PC-3 (cell line): ENCODE measurements at regions not wholly inside any gene's neighbourhood (a gene's known extent, or its start where the extent isn't known, plus 50 kb on each side); places are given as distances from the start of the nearest gene placed in this dataset.
A peak's percentile ranks its signal among the peaks of the same experiment; 100 is the strongest.

Experiments
- ATAC-seq: fragments of 200-7000 bp; cut with Tn5 transposase; 2 replicates; pipeline ENCODE4 v1.9.1; 2020; ENCODE audit warnings: mild to moderate bottlenecking, moderate library complexity
- BruUV-seq: library from RNA; stranded (reverse); fragments of 400-500 nt; replicated peaks from 2 replicates; lab custom pipeline; 2021; lab: Mats Ljungman, UMichigan
- CTCF ChIA-PET: fragments of 300-600 bp; sonication (Branson Sonifier 250); formaldehyde crosslinking; loops from one replicate; lab custom pipeline; 2022; ENCODE audit warnings: antibody characterized with exemption; lab: Charles Lee
- POLR2A ChIA-PET: fragments of 300-600 bp; sonication (Branson Sonifier 250); formaldehyde crosslinking; loops from one replicate; lab custom pipeline; 2022; ENCODE audit warnings: antibody characterized with exemption; ENCODE audit not compliant: unreplicated experiment; lab: Charles Lee
- DNase-seq: peaks from one replicate; pipeline ENCODE4 v3.0.0-alpha.2; 2015
- H2AFZ ChIP-seq: fragments of 300-600 bp; sonication (generic); 2 replicates; pipeline ENCODE4 v1.6.0; 2016; ENCODE audit warnings: antibody characterized with exemption, low read length
- H3F3A ChIP-seq: fragments of 300-600 bp; sonication (generic); one replicate; pipeline ENCODE4 v1.6.0; 2017; ENCODE audit warnings: antibody characterized with exemption, low read length, control low read depth, mild to moderate bottlenecking; ENCODE audit not compliant: unreplicated experiment
- H3K27ac ChIP-seq: fragments of 300-600 bp; sonication (generic); 2 replicates; pipeline ENCODE4 v1.5.1; 2016; ENCODE audit warnings: mild to moderate bottlenecking, low read length
- H3K27me3 ChIP-seq: fragments of 300-600 bp; sonication (generic); 2 replicates; pipeline ENCODE4 v1.6.1; 2016; ENCODE audit warnings: low read length, mixed read lengths
- H3K36me3 ChIP-seq: fragments of 300-600 bp; sonication (generic); 2 replicates; pipeline ENCODE4 v1.6.1; 2016; ENCODE audit warnings: low read depth, mixed run types, low read length, mixed read lengths
- H3K4me1 ChIP-seq: fragments of 300-600 bp; sonication (generic); 2 replicates; pipeline ENCODE4 v1.5.1; 2016; ENCODE audit warnings: low read length; ENCODE audit not compliant: insufficient read depth
- H3K4me2 ChIP-seq: fragments of 300-600 bp; sonication (generic); 2 replicates; pipeline ENCODE4 v1.6.0; 2016; ENCODE audit warnings: low read length
- H3K4me3 ChIP-seq: fragments of 300-600 bp; sonication (generic); 2 replicates; pipeline ENCODE4 v1.5.1; 2016; ENCODE audit warnings: mild to moderate bottlenecking, low read length, mixed read lengths
- H3K79me2 ChIP-seq: fragments of 300-600 bp; sonication (generic); 2 replicates; pipeline ENCODE4 v1.6.1; 2017; ENCODE audit warnings: low read length, mixed read lengths
- H3K9ac ChIP-seq: fragments of 300-600 bp; sonication (generic); 2 replicates; pipeline ENCODE4 v1.6.0; 2016; ENCODE audit warnings: mild to moderate bottlenecking, low read length
- H3K9me2 ChIP-seq: fragments of 300-600 bp; sonication (generic); replicated peaks from 2 replicates; pipeline ENCODE4 v1.6.1; 2016; ENCODE audit warnings: mixed run types, low read length, mixed read lengths
- H3K9me3 ChIP-seq: fragments of 300-600 bp; sonication (generic); 2 replicates; pipeline ENCODE4 v1.6.1; 2016; ENCODE audit warnings: low read length, mixed read lengths
- H4K20me1 ChIP-seq: fragments of 300-600 bp; sonication (generic); 2 replicates; pipeline ENCODE4 v1.6.1; 2016; ENCODE audit warnings: low read length, mixed read lengths
- CTCF ChIP-seq: fragments of 300-600 bp; sonication (generic); conservative IDR thresholded peaks from 2 replicates; pipeline ENCODE4 v1.5.1; 2017; ENCODE audit warnings: antibody characterized with exemption, low read depth, mild to moderate bottlenecking, low read length
- EZH2 ChIP-seq: fragments of 300-600 bp; sonication (generic); IDR thresholded peaks from one replicate; pipeline ENCODE4 v1.6.1; 2017; ENCODE audit warnings: antibody characterized with exemption, mild to moderate bottlenecking, low read length; ENCODE audit not compliant: unreplicated experiment
- EZH2phosphoT487 ChIP-seq: fragments of 300-600 bp; sonication (generic); IDR thresholded peaks from 2 replicates; pipeline ENCODE4 v1.6.1; 2018; ENCODE audit warnings: mild to moderate bottlenecking, antibody characterized with exemption, low read length, borderline replicate concordance
- intact Hi-C: fragments of 100-400 bp; cut with micrococcal nuclease; formaldehyde crosslinking; loops from 2 replicates; pipeline ENCODE4 v1.9.0; 2023

DNA sequence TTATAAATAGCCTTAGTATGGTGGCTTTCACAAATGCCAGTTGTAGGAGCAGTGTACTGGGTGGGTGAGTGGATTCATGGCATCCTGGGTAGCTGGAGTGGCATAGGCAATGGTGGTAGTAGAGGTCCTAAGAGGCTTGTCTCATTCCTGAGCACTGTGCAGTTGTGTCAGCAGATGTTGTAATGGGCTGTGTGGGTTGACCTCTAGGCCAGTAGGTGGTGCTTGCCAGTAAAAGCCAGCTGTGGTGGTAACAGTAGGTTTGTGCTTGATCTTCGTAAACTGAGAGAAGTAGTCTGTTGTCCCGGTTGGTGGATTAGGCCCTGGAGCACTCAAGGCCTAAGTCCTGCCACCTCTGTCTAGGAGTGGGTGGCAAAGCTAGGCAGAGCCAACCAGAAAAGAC, 149.7 kb upstream of the SUCLG2 start:
- Histone ChIP-seq H3K27ac (no peak overlapping the region), H3F3A (no peaks in the 10 kb centered on the region), H3K9me2 (no peaks in the 10 kb centered on the region), H3K4me2 (no peak overlapping the region), H2AFZ (no peak overlapping the region), H3K27me3 (no peaks in the 10 kb centered on the region), H3K9me3 (no peaks in the 10 kb centered on the region), H4K20me1 (no peaks in the 10 kb centered on the region), H3K79me2 (no peaks in the 10 kb centered on the region), H3K4me3 (no peak overlapping the region), H3K36me3 (no peaks in the 10 kb centered on the region), H3K9ac (no peak overlapping the region), H3K4me1 (no peaks in the 10 kb centered on the region)
- intact Hi-C loops = no loop called here
- POLR2A ChIA-PET = no interaction called here
- TF ChIP-seq EZH2 = no peak
- no peak for TF ChIP-seq EZH2phosphoT487
- no peak for TF ChIP-seq CTCF
- DNase-seq (no peak), ATAC-seq (no peak)
- no TSS peak for BruUV-seq
- CTCF ChIA-PET = no interaction called here

DNA sequence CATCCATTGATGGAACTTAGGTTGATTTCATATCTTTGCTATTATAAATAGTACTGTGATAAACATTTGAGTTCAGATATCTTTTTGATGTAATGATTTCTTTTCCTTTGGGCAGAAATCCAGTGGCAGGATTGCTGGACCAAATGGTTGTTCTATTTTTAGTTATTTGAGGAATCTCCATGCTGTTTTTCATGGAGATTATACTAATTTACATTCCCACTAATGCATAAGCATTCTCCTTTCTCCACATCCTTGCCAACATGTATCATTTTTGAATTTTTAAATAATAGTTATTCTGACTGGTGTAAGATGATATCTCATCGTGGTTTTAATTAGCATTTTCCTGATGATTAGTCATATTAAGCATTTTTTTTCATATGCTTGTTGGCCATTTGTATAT, 144.0 kb upstream of the SUCLG2 start:
- no peak for DNase-seq
- H3K9me3 ChIP-seq = no peaks in the 10 kb centered on the region
- H3K4me2 ChIP-seq = no peak overlapping the region
- H3K79me2 ChIP-seq = no peaks in the 10 kb centered on the region
- no peaks in the 10 kb centered on the region for H3K27me3 ChIP-seq
- H3K36me3 ChIP-seq = no peaks in the 10 kb centered on the region
- no peaks in the 10 kb centered on the region for H3F3A ChIP-seq
- TF ChIP-seq CTCF (no peak), EZH2phosphoT487 (no peak), EZH2 (no peak)
- H3K4me1 ChIP-seq = no peaks in the 10 kb centered on the region
- no peak overlapping the region for H2AFZ ChIP-seq
- H3K27ac ChIP-seq = no peak overlapping the region
- H3K9me2 ChIP-seq = no peaks in the 10 kb centered on the region
- intact Hi-C loops = loop anchor here (10.0 kb wide), 1 partner anchor 216 kb away; no protein-coding TSS in a partner anchor
- ChIA-PET CTCF (no interaction called here), POLR2A (no interaction called here)
- no peaks in the 10 kb centered on the region for H4K20me1 ChIP-seq
- ATAC-seq = no peak
- no TSS peak for BruUV-seq
- H3K4me3 ChIP-seq = no peak overlapping the region
- H3K9ac ChIP-seq = no peak overlapping the region

DNA sequence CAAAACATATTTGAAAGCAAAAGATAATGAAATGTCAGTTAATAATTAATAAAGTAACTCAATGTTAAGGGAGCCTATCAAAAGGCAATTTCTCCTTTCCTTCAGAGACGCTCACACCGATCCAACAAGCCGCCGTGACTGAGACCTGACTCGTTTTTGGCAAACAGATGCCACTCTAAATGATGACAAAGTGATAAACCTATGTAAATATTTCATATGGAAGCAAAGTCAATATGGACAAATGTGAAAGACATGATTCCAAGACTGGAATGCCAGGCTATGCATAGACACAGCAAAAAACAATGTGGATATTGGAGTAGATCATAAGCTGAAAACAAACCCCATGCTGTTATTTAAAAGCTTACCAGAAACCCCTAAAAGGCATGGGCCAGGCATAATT, 137.2 kb upstream of the SUCLG2 start:
- H3K27ac ChIP-seq = no peak overlapping the region
- H4K20me1 ChIP-seq = no peaks in the 10 kb centered on the region
- H3K9me2 ChIP-seq = no peaks in the 10 kb centered on the region
- ChIA-PET POLR2A (no interaction called here), CTCF (no interaction called here)
- H3K4me1 ChIP-seq = peaks cover 8% of the 10 kb centered on the region
- ATAC-seq (peak; percentile 91), DNase-seq (peak; percentile 51)
- H3K4me2 ChIP-seq = peak overlapping the region; percentile 48; the same call in 1 of the 2 replicates
- H3K4me3 ChIP-seq = no peak overlapping the region
- H3K9me3 ChIP-seq = no peaks in the 10 kb centered on the region
- H3K9ac ChIP-seq = no peak overlapping the region
- no peak overlapping the region for H2AFZ ChIP-seq
- H3K27me3 ChIP-seq = no peaks in the 10 kb centered on the region
- H3K79me2 ChIP-seq = no peaks in the 10 kb centered on the region
- intact Hi-C loops = loop anchor here (5.0 to 10.0 kb wide), 2 partner anchors 223 to 409 kb away; no protein-coding TSS in a partner anchor
- H3K36me3 ChIP-seq = no peaks in the 10 kb centered on the region
- no peaks in the 10 kb centered on the region for H3F3A ChIP-seq
- TF ChIP-seq EZH2 (no peak), EZH2phosphoT487 (no peak), CTCF (no peak)
- no TSS peak for BruUV-seq
